LNCAP (cell line): ENCODE measurements at regions not wholly inside any gene's neighbourhood (a gene's known extent, or its start where the extent isn't known, plus 50 kb on each side); places are given as distances from the start of the nearest gene placed in this dataset.

ENCODE experiments used
- TF ChIP-seq, protein P1 (sequence below): fragments of 450-650 bp; IDR thresholded peaks from 2 replicates; pipeline ENCODE4 v1.5.1; 2017; ENCODE audit warnings: mild to moderate bottlenecking

DNA sequence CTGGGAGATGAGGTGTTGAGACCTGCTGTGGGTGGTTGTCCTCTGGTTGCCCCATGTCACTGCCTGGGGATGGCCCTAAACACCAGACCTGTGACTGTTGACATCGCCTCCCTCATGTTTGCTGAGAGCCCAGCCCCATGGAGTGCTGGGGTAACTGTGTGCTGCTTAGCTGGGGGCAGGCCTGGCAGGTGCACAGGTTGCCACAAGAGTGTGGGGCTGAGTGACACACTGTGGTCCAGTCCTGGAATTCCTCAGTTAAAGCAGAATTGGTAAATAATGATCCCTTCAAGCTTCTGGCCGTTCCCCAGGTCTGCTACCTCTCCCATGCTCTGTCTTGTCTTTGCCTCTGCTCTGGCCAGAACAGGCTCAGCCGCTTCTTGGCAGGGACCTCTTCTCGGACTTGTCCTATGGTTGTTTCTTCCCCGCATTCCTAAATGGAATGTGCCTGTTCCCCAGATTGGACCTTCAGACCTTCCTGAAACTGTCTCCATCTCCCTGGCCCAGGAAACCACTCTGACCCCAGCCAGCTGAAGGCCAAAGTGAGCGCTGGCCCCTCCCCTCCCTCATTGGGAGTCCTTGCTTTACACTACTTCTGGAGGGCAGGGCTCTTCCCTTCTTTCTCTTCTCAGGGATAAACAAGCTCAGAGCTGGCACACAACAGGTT is 61.2 kb upstream of the PITX1 start:
- TF ChIP-seq, protein P1, sequence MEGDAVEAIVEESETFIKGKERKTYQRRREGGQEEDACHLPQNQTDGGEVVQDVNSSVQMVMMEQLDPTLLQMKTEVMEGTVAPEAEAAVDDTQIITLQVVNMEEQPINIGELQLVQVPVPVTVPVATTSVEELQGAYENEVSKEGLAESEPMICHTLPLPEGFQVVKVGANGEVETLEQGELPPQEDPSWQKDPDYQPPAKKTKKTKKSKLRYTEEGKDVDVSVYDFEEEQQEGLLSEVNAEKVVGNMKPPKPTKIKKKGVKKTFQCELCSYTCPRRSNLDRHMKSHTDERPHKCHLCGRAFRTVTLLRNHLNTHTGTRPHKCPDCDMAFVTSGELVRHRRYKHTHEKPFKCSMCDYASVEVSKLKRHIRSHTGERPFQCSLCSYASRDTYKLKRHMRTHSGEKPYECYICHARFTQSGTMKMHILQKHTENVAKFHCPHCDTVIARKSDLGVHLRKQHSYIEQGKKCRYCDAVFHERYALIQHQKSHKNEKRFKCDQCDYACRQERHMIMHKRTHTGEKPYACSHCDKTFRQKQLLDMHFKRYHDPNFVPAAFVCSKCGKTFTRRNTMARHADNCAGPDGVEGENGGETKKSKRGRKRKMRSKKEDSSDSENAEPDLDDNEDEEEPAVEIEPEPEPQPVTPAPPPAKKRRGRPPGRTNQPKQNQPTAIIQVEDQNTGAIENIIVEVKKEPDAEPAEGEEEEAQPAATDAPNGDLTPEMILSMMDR, result no peak

DNA sequence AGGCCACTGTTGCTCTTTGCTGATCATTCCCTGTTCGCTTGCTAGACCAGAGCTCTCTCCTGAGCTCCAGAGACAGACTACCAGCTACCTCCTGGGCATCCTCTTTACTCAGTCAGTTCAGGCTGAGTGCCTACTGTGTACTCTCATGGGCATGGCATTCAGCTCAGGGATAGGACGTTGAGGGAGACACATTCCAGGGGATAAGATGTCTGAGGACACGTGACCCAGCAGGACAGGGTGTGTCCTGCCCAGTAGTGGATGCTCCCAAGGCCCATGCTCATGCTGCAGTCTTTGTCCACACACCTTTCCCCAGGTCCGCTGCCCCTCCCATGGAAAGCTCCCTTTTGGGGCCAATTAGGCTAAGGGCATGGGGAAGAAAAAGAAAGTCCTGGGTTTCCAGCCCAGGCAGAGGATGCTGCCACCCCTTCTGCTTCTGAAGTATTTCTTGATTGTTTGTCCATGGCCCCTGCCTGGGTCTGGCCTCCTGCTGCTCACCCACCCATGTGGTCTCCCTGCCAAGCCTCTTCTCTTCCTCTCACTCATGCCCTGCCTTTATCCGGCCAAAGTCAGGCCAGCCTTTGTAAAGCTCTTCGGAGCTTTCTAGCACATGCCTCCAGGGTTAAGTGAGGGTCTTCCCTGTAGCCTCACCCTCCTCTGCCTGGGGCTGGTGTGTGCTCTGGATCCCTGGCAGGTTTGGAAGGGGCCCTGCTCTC is 60.5 kb upstream of the PITX1 start:
- TF ChIP-seq, protein P1, result no peak

DNA sequence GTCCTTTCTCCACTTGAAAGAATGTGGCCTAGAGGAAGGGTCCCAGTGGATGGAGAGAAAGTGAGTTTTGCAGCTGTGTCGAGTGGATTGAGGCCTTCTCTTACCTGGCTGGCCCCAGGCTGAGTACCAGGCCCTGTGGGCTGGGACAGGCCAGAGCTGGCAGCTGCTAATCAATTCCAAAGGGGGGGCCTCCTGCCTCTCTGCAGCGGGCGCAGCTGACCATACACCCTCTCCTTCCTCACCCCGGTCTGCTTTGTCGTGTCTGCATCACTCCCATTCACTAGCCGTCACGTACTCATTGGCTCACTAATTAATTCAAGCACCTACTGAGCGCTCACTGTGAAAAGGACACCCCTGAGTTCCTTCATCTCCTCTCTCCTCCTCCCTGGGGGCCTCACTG is 58.4 kb upstream of the PITX1 start:
- TF ChIP-seq, protein P1, result no peak

DNA sequence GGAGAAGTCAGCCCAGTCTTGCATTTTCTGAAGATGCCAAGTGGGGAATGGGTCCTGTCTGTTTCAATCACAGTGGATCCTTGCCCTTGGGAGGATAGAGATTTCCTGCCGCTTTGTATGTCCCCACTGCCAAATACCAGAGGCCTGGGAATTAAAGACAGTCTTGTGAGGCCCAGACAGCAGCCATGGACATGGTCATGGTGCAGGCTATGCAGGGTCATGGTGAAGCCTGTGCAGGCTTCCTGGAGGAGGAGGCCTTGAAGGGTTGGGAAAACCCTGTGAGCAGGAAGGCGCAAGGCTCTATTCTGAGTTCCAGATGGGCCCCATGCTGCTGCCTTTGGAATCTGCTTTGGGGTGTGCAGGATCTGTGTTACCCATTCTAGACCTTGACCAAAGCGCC is 57.3 kb upstream of the PITX1 start:
- TF ChIP-seq, protein P1, result no peak

DNA sequence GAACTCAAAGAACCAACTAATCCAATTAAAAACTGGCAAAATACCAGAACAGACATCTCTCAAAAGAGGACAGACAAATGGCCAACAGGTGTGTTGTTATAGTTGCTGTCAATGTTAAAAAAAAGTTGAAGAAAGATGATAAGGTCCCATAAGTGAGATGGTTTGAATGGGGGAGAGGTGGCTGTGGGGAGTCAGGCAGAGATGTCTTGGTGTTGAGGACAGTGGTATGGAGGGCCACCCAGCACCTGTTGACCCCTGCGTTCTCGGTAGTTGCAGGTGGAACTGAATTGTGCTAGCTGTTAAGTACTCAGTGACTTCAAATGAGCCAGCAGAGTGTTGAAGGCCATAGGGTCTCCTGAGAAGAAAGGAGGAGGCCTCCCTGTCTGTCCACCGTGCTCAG is 55.9 kb upstream of the PITX1 start:
- TF ChIP-seq, protein P1, result no peak

DNA sequence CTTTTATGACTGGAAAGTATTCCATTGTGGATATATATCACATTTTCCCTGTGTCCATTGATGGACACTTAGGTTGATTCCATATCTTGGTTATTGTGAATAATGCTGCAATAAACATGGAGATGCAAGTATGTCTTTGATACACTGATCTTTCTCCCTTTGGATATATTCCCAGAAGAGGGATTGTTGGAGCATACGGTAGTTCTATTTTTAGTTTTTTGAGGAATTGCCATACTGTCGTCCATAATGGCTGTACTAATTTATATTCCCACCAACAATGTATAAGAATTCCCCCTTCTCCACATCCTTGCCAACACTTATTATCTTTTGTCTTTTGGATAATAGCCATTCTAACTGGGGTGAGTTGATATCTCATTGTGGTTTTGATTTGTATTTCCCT is 54.9 kb upstream of the PITX1 start:
- TF ChIP-seq, protein P1, result no peak

DNA sequence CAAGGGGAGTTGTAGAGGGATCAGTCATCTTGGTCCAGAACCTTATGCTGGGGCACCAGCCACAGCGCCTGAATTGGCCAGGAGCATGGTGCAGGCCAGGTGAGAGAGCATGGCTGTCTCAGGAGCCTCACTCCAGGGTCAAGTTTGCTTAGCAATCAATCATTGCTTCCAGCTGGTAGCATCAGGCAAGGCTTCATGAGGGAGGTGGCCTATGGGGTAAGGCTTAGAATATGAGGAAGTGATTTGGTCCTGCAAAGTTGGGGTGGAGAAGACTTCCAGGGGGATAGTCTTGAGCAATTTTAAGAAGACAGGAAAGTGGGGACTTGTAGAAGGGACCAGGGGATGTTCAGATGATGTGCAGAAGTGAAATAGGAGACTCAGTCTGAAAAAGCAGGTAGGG is 53.9 kb upstream of the PITX1 start:
- TF ChIP-seq, protein P1, result no peak
